Hepatocyte (in vitro differentiated cells): ENCODE measurements at regions not wholly inside any gene's neighbourhood (a gene's known extent, or its start where the extent isn't known, plus 50 kb on each side); places are given as distances from the start of the nearest gene placed in this dataset.

Experiments used
- DNase-seq: peaks from one replicate; pipeline ENCODE4 v3.0.0-alpha.2; 2016; ENCODE audit warnings: low spot score
- H2AFZ ChIP-seq: fragments of 200-600 bp; sonication (generic); 2 replicates; pipeline ENCODE4 v1.6.0; 2016; ENCODE audit warnings: antibody characterized with exemption, mild to moderate bottlenecking
- H3K27ac ChIP-seq: fragments of 200-600 bp; sonication (generic); 2 replicates; pipeline ENCODE4 v1.5.1; 2016; ENCODE audit warnings: mild to moderate bottlenecking
- H3K27me3 ChIP-seq: fragments of 200-600 bp; sonication (generic); 2 replicates; pipeline ENCODE4 v1.6.1; 2016
- H3K36me3 ChIP-seq: fragments of 200-600 bp; sonication (generic); replicated peaks from 2 replicates; pipeline ENCODE4 v1.5.1; 2016; ENCODE audit warnings: low read depth; ENCODE audit not compliant: insufficient read depth
- H3K4me1 ChIP-seq: fragments of 200-600 bp; sonication (generic); 2 replicates; pipeline ENCODE4 v1.5.1; 2016; ENCODE audit warnings: mild to moderate bottlenecking, moderate library complexity; ENCODE audit not compliant: insufficient read depth
- H3K4me2 ChIP-seq: fragments of 200-600 bp; sonication (generic); 2 replicates; pipeline ENCODE4 v1.6.0; 2016
- H3K4me3 ChIP-seq: fragments of 200-600 bp; sonication (generic); 2 replicates; pipeline ENCODE4 v1.5.1; 2016; ENCODE audit warnings: mild to moderate bottlenecking
- H3K79me2 ChIP-seq: fragments of 200-600 bp; sonication (generic); 2 replicates; pipeline ENCODE4 v1.6.0; 2017; ENCODE audit warnings: mild to moderate bottlenecking
- H3K9me2 ChIP-seq: fragments of 200-600 bp; sonication (generic); replicated peaks from 2 replicates; pipeline ENCODE4 v1.6.0; 2017; ENCODE audit warnings: mild to moderate bottlenecking; ENCODE audit not compliant: insufficient read depth
- H3K9me3 ChIP-seq: fragments of 200-600 bp; sonication (generic); 2 replicates; pipeline ENCODE4 v1.5.1; 2016; ENCODE audit warnings: low read depth, mild to moderate bottlenecking
- H4K20me1 ChIP-seq: fragments of 200-600 bp; sonication (generic); 2 replicates; pipeline ENCODE4 v1.6.0; 2016; ENCODE audit warnings: mild to moderate bottlenecking; ENCODE audit not compliant: insufficient read depth, poor library complexity, severe bottlenecking
- CTCF ChIP-seq: fragments of 200-600 bp; sonication (generic); IDR thresholded peaks from 2 replicates; pipeline ENCODE4 v1.5.1; 2016; ENCODE audit warnings: antibody characterized with exemption, mild to moderate bottlenecking; ENCODE audit not compliant: poor library complexity
- EZH2 ChIP-seq: fragments of 200-600 bp; sonication (generic); IDR thresholded peaks from 2 replicates; pipeline ENCODE4 v1.6.1; 2016; ENCODE audit warnings: antibody characterized with exemption, mild to moderate bottlenecking, borderline replicate concordance
- EZH2phosphoT487 ChIP-seq: fragments of 200-600 bp; sonication (generic); IDR thresholded peaks from one replicate; pipeline ENCODE4 v1.6.1; 2018; ENCODE audit warnings: antibody characterized with exemption, mild to moderate bottlenecking, low read depth, moderate library complexity; ENCODE audit not compliant: unreplicated experiment, severe bottlenecking
- WGBS: methylation state at CpG from one replicate; pipeline ENCODE4 v1.1.6; 2016; ENCODE audit warnings: low lambda C conversion rate; ENCODE audit errors: missing lambda C conversion rate; 5-methylcytosine and 5-hydroxymethylcytosine counted together

- Histone ChIP-seq H4K20me1 (no peaks in the 10 kb centered on the region), H3K4me3 (no peak overlapping the region)
These were observed 2172.0 kb downstream of the TP53TG3F start for GRCh38 chr16:35631261-35631945.

GRCh38 chr16:35636480-35637230 is 2177.2 kb downstream of the TP53TG3F start:
- Histone ChIP-seq H4K20me1 (no peaks in the 10 kb centered on the region), H3K27ac (no peak overlapping the region), H3K4me2 (no peak overlapping the region), H3K9me3 (no peaks in the 10 kb centered on the region), H3K36me3 (no peaks in the 10 kb centered on the region), H3K9me2 (no peaks in the 10 kb centered on the region), H3K4me1 (no peaks in the 10 kb centered on the region), H3K27me3 (no peaks in the 10 kb centered on the region), H3K79me2 (no peaks in the 10 kb centered on the region), H2AFZ (no peak overlapping the region), H3K4me3 (no peak overlapping the region)
- no peak for TF ChIP-seq EZH2
- no peak for TF ChIP-seq EZH2phosphoT487
- TF ChIP-seq CTCF: no peak
- no peak for DNase-seq
- 34% methylated on average over 5 of the region's 5 CpGs for WGBS

More at GRCh38 chr16:35631261-35631945, 2172.0 kb downstream of the TP53TG3F start:
- no peak overlapping the region for H3K27ac ChIP-seq
- TF ChIP-seq EZH2 (no peak), CTCF (no peak), EZH2phosphoT487 (no peak)
- H3K9me2 ChIP-seq: no peaks in the 10 kb centered on the region
- no peak overlapping the region for H2AFZ ChIP-seq
- no peaks in the 10 kb centered on the region for H3K4me1 ChIP-seq
- no peaks in the 10 kb centered on the region for H3K27me3 ChIP-seq
- no peaks in the 10 kb centered on the region for H3K79me2 ChIP-seq
- no peaks in the 10 kb centered on the region for H3K9me3 ChIP-seq
- DNase-seq: no peak
- H3K4me2 ChIP-seq: no peak overlapping the region
- 35% methylated on average over 2 of the region's 2 CpGs for WGBS
- no peaks in the 10 kb centered on the region for H3K36me3 ChIP-seq

- H3K4me1 ChIP-seq: no peaks in the 10 kb centered on the region
- no peaks in the 10 kb centered on the region for H3K27me3 ChIP-seq
- WGBS: 23% methylated on average over 2 of the region's 2 CpGs
- TF ChIP-seq CTCF (no peak), EZH2phosphoT487 (no peak), EZH2 (no peak)
- no peak overlapping the region for H2AFZ ChIP-seq
- no peaks in the 10 kb centered on the region for H3K9me3 ChIP-seq
- no peak for DNase-seq
- no peak overlapping the region for H3K27ac ChIP-seq
- no peaks in the 10 kb centered on the region for H3K36me3 ChIP-seq
- no peaks in the 10 kb centered on the region for H3K9me2 ChIP-seq
- H3K4me2 ChIP-seq: no peak overlapping the region
- H3K79me2 ChIP-seq: no peaks in the 10 kb centered on the region
- no peaks in the 10 kb centered on the region for H4K20me1 ChIP-seq
- H3K4me3 ChIP-seq: no peak overlapping the region
These were observed 2178.3 kb downstream of the TP53TG3F start for GRCh38 chr16:35637683-35638082.
